Prostate gland (tissue), 2 donors: ENCODE measurements at regions not wholly inside any gene's neighbourhood (a gene's known extent, or its start where the extent isn't known, plus 50 kb on each side); places are given as distances from the start of the nearest gene placed in this dataset.

ENCODE experiments used
- DNase-seq: peaks from one replicate; pipeline ENCODE4 v3.0.0-alpha.2; 2019; ENCODE audit warnings: low spot score
- H3K27ac ChIP-seq, 2 donors: fragments of 200-600 bp; sonication (generic); 2 replicates each; pipeline ENCODE4 v1.5.1; 2017 to 2019
- H3K27me3 ChIP-seq: fragments of 200-600 bp; sonication (generic); replicated peaks from 2 replicates; pipeline ENCODE4 v1.5.1; 2019; ENCODE audit not compliant: insufficient read depth
- H3K36me3 ChIP-seq, 2 donors: fragments of 200-600 bp; sonication (generic); 1 replicate in 1 of 2; 2 replicates in 1 of 2; pipeline versions ENCODE4 v1.5.1 to v1.8.1; 2017 to 2019
- H3K4me1 ChIP-seq: fragments of 200-600 bp; sonication (generic); replicated peaks from 2 replicates; pipeline ENCODE4 v1.5.1; 2019
- H3K4me3 ChIP-seq, 2 donors: fragments of 200-600 bp; sonication (generic); 2 replicates each; pipeline ENCODE4 v1.5.1; 2017 to 2019
- H3K9me3 ChIP-seq: fragments of 200-600 bp; sonication (generic); 2 replicates; pipeline ENCODE4 v1.5.1; 2017
- POLR2A ChIP-seq: fragments of 450-650 bp; IDR thresholded peaks from one replicate; pipeline ENCODE4 v1.6.1; 2016; ENCODE audit warnings: antibody characterized with exemption, mild to moderate bottlenecking
- POLR2AphosphoS5 ChIP-seq: sonication (generic); formaldehyde crosslinking; IDR thresholded peaks from one replicate; pipeline ENCODE4 v1.6.1; 2017; ENCODE audit warnings: antibody characterized with exemption
- WGBS: methylation state at CpG from one replicate; pipeline ENCODE4 v1.1.5; 2018; 5-methylcytosine and 5-hydroxymethylcytosine counted together
- intact Hi-C: fragments of 100-400 bp; cut with DNase I; formaldehyde crosslinking; loops from one replicate; pipeline ENCODE4 v1.14.2; 2022
- TF ChIP-seq, protein P1 (sequence below), 4 experiments: fragments of 200-600 bp in 2 of 4; fragments of 450-650 bp in 2 of 4; sonication (generic) in 2 of 4; IDR thresholded peaks; 1 replicate in 3 of 4; 2 replicates in 1 of 4; pipeline ENCODE4 v1.5.1; 2016 to 2019; ENCODE audit warnings: antibody characterized with exemption in 4 of 4, mild to moderate bottlenecking in 2 of 4, moderate library complexity in 2 of 4

DNA sequence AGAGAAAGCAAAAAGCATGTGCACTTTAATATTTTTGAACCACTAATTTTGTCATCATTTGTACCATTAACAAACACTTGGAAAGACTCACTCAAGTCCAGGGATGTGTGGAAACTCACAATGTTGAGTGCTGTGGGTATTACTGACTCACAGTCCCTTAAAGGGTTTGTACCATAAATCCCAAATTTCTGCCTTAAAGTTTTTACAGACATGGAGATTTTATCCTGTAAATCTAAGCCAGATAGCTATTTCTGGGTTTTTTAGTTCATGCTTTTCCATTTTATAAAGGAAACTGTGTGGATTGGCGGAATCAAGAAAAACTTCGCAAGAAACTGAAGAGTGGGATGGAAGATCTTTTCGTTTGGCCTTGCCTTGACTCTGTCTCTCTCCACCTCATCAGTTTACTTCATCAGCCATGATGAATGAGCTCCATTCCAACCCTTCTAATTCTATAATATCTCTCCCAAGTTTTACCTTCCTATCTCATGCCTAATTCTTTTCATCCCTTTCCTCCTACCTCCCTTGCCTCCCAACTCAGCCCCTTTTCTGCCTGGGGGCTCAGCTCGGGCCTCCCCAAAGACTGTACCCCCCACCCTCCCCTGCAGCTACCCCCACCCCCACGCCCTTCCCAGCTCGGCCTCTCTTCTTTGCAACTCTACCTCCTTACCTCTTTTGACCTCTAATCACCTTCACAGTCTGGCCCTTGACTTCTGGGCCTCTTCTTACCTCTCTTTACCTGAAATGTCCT, 218.5 kb upstream of the MKLN1 start:
- Histone ChIP-seq H3K4me1 (no peaks in the 10 kb centered on the region), H3K36me3 (no peaks in the 10 kb centered on the region), H3K9me3 (no peaks in the 10 kb centered on the region), H3K27me3 (no peaks in the 10 kb centered on the region), H3K27ac (peak overlapping the region; percentile 99 to 100), H3K4me3 (peak overlapping the region; percentile 99 to 100)
- DNase-seq, result no peak
- TF ChIP-seq, protein P1, sequence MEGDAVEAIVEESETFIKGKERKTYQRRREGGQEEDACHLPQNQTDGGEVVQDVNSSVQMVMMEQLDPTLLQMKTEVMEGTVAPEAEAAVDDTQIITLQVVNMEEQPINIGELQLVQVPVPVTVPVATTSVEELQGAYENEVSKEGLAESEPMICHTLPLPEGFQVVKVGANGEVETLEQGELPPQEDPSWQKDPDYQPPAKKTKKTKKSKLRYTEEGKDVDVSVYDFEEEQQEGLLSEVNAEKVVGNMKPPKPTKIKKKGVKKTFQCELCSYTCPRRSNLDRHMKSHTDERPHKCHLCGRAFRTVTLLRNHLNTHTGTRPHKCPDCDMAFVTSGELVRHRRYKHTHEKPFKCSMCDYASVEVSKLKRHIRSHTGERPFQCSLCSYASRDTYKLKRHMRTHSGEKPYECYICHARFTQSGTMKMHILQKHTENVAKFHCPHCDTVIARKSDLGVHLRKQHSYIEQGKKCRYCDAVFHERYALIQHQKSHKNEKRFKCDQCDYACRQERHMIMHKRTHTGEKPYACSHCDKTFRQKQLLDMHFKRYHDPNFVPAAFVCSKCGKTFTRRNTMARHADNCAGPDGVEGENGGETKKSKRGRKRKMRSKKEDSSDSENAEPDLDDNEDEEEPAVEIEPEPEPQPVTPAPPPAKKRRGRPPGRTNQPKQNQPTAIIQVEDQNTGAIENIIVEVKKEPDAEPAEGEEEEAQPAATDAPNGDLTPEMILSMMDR (IDR thresholded peaks at IDR 0.05), result no peak
- no peak for TF ChIP-seq POLR2A
- no peak for TF ChIP-seq POLR2AphosphoS5
- 49% methylated on average over 6 of the region's 6 CpGs for WGBS
- intact Hi-C loops, result loop anchor here (5.0 to 10.0 kb wide), 4 partner anchors 42 to 396 kb away; no protein-coding TSS in a partner anchor

DNA sequence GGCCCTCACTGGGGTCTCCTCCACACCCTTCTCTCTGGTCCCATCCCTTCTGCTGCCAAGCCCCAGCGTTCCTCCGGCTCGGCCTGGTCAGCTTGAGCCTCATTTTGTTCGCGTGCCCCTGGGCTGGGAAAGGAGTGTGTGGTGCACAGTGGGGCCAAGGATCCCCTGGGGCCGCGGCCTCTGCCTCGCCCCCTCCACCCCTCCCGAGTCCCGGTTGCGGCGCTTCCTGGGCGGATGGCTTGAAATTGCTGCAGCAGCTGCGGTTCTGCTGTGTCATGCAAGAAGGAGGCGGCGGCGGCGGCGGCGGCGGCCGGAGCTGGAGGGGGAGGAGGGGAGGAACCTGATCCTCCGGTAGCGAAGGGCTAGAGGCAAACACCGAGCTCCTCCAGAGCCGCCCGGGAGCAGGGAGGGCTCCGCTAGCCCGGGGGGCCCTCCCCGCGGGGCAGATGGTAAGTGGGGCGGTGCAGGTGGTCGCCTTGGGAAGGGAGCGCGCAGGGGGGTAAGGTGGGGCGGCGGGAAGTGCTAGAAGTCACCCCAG, 217.8 kb upstream of the MKLN1 start:
- Histone ChIP-seq H3K36me3 (no peaks in the 10 kb centered on the region), H3K4me3 (peak overlapping the region; percentile 99 to 100), H3K4me1 (no peaks in the 10 kb centered on the region), H3K27ac (peak overlapping the region; percentile 99 to 100), H3K27me3 (no peaks in the 10 kb centered on the region), H3K9me3 (no peaks in the 10 kb centered on the region)
- TF ChIP-seq POLR2AphosphoS5, result peak; percentile 73
- TF ChIP-seq, protein P1 (IDR thresholded peaks at IDR 0.05), result peak in 1 of 4 experiments; percentile 18
- peak; percentile 56 for TF ChIP-seq POLR2A
- intact Hi-C loops, result loop anchor here (5.0 to 10.0 kb wide), 7 partner anchors 42 to 395 kb away; no protein-coding TSS in a partner anchor
- under 1% methylated on average over 37 of the region's 37 CpGs for WGBS
- DNase-seq, result peak; percentile 68

DNA sequence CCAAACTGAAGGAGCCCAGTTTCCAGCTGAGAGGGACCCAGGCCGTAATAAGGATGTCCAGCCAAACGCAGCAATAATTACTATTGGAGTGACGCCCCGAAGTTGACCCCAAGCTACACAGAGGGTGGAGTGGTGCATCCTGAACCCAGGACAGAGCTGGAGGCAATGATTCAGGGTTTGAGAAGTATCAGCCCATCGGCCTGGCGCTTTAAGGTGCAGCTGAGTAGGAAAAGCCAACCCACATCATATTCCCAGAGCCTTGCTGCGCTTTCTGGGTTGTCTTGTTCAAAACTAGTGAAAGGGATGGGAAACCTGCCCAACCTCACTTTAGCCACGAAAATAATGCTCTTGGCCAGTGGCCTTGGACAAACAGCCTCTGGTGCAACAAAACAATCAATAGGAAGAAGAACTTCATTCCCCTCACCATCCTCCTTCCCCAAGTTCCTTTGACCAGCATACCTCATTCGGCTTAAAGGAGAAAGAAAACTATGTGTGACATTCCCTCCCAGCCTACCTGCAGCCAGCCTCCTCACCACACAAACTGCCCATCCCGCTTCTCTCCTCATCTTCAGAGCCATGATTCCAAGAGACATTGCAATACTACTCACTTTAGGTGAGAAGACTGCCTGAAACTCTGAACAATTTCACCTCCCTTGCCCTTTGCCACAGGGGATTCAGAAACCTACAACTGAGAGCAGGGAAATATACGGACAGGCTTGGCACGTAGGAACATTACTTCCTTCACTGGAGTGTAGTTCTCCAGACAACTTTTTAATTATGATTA, 217.2 kb upstream of the MKLN1 start:
- intact Hi-C loops, result loop anchor here (5.0 kb wide), 3 partner anchors 42 to 192 kb away; no protein-coding TSS in a partner anchor
- no peaks in the 10 kb centered on the region for H3K9me3 ChIP-seq
- H3K27me3 ChIP-seq, result no peaks in the 10 kb centered on the region
- H3K27ac ChIP-seq, result peak overlapping the region; percentile 99 to 100
- H3K36me3 ChIP-seq, result no peaks in the 10 kb centered on the region
- TF ChIP-seq POLR2A (no peak), POLR2AphosphoS5 (no peak)
- TF ChIP-seq, protein P1 (IDR thresholded peaks at IDR 0.05), result no peak
- H3K4me1 ChIP-seq, result no peaks in the 10 kb centered on the region
- peak; percentile 42 for DNase-seq
- 11% methylated on average over 12 of the region's 12 CpGs for WGBS
- H3K4me3 ChIP-seq, result peak overlapping the region; percentile 99 to 100

DNA sequence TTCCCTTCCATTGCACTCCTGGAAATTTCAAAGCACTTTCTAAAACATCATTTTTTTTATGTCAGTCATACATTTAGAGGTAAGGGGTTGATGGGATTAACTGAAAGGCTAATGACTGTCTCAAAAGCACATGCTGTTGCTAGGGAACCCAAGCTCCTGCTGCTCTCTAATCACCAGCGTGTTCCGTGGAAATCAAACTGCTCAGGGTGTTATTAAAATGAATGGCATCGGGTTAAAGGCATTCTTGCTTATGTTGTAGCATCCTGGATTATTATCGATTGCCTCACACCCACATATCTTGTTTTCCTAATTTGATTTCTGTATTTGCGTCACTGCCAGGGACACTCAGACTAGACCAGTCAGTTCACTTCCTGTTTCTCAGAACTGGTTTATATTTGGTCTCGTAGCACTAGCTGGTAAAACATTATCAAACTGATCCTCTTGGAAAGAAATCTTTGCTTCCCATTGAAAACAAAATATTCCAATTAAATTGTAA, 216.5 kb upstream of the MKLN1 start:
- intact Hi-C loops, result loop anchor here (5.0 kb wide), 3 partner anchors 41 to 191 kb away; no protein-coding TSS in a partner anchor
- DNase-seq, result peak; percentile 44
- Histone ChIP-seq H3K9me3 (no peaks in the 10 kb centered on the region), H3K27ac (peak overlapping the region; percentile 99 to 100), H3K4me3 (peak overlapping the region; percentile 99 to 100), H3K36me3 (no peaks in the 10 kb centered on the region), H3K27me3 (no peaks in the 10 kb centered on the region), H3K4me1 (no peaks in the 10 kb centered on the region)
- peak; percentile 88 for TF ChIP-seq POLR2AphosphoS5
- TF ChIP-seq, protein P1 (IDR thresholded peaks at IDR 0.05), result no peak
- WGBS, result 8% methylated on average over 6 of the region's 6 CpGs
